H1 (cell line): ENCODE measurements at regions not wholly inside any gene's neighbourhood (a gene's known extent, or its start where the extent isn't known, plus 50 kb on each side); places are given as distances from the start of the nearest gene placed in this dataset.

ENCODE experiments used
- CTCF ChIA-PET: fragments of 300-600 bp; sonication (Branson Sonifier 250); formaldehyde crosslinking; loops from one replicate; lab custom pipeline; 2021; ENCODE audit not compliant: partially characterized antibody; lab: Charles Lee
- POLR2A ChIA-PET: fragments of 300-600 bp; sonication (Branson Sonifier 250); formaldehyde crosslinking; loops from one replicate; lab custom pipeline; 2021; ENCODE audit warnings: inconsistent platforms; ENCODE audit not compliant: partially characterized antibody; lab: Charles Lee
- DNase-seq, 2 experiments: peaks; one replicate each; pipeline versions ENCODE4 v3.0.0 to v3.0.0-alpha.2; 2010 to 2022; ENCODE audit warnings: low spot score in 2 of 2, low read depth in 1 of 2, mixed read lengths in 1 of 2
- FAIRE-seq: peaks from 2 replicates; lab custom pipeline; 2011; peaks lifted over from hg19 to GRCh38; lab: Jason Lieb, UNC
- H2AFZ ChIP-seq: 2 replicates; pipeline ENCODE4 v1.8.1; 2012; ENCODE audit warnings: low read length, inconsistent platforms
- H2AK5ac ChIP-seq: 2 replicates; pipeline ENCODE4 v1.6.1; 2013; ENCODE audit warnings: low read depth, low read length
- H2BK120ac ChIP-seq: replicated peaks from 2 replicates; pipeline ENCODE3; 2013; ENCODE audit warnings: low read depth, low read length, inconsistent platforms
- H2BK12ac ChIP-seq: 2 replicates; pipeline ENCODE4 v1.6.1; 2013; ENCODE audit warnings: low read depth, low read length
- H2BK15ac ChIP-seq: 2 replicates; pipeline ENCODE4 v1.6.1; 2013; ENCODE audit warnings: low read length
- H2BK20ac ChIP-seq: 2 replicates; pipeline ENCODE4 v1.6.1; 2013; ENCODE audit warnings: low read length
- H2BK5ac ChIP-seq: 2 replicates; pipeline ENCODE4 v1.6.1; 2013; ENCODE audit warnings: low read depth, low read length
- H3K14ac ChIP-seq: 2 replicates; pipeline ENCODE4 v1.6.1; 2013; ENCODE audit warnings: inconsistent platforms; ENCODE audit not compliant: insufficient read length
- H3K18ac ChIP-seq: 2 replicates; pipeline ENCODE4 v1.6.1; 2013; ENCODE audit warnings: low read length; ENCODE audit errors: extremely low read depth
- H3K23ac ChIP-seq: 2 replicates; pipeline ENCODE4 v1.6.1; 2013; ENCODE audit warnings: inconsistent platforms; ENCODE audit not compliant: insufficient read length
- H3K23me2 ChIP-seq: 2 replicates; pipeline ENCODE4 v1.6.1; 2013; ENCODE audit warnings: low read depth, low read length
- H3K27ac ChIP-seq: 2 replicates; pipeline ENCODE4 v1.6.1; 2011; ENCODE audit warnings: low read depth, low read length, inconsistent platforms
- H3K27me3 ChIP-seq, 4 experiments: replicated peaks in 1 of 4; 1 replicate in 1 of 4; 2 replicates in 3 of 4; pipeline versions ENCODE4 v1.6.1 to v1.8.1; 2011 to 2013; ENCODE audit warnings: low read length in 3 of 4, mild to moderate bottlenecking in 3 of 4, inconsistent platforms in 2 of 4, mixed read lengths in 2 of 4, moderate library complexity in 1 of 4; ENCODE audit not compliant: control insufficient read depth in 3 of 4, insufficient read depth in 3 of 4; ENCODE audit errors: extremely low read depth in 1 of 4
- H3K36me3 ChIP-seq, 4 experiments: 2 replicates each; pipeline versions ENCODE4 v1.6.1 to v1.8.1; 2011 to 2013; ENCODE audit warnings: mild to moderate bottlenecking in 4 of 4, low read length in 3 of 4, moderate library complexity in 2 of 4, control low read depth in 1 of 4, inconsistent platforms in 1 of 4; ENCODE audit not compliant: insufficient read depth in 4 of 4, control insufficient read depth in 2 of 4
- H3K4ac ChIP-seq: replicated peaks from 2 replicates; pipeline ENCODE3; 2013; ENCODE audit warnings: low read length, low read depth, mixed read lengths, inconsistent platforms; ENCODE audit not compliant: insufficient read length
- H3K4me1 ChIP-seq, 4 experiments: replicated peaks in 1 of 4; 1 replicate in 1 of 4; 2 replicates in 3 of 4; pipeline versions ENCODE4 v1.6.1 to v1.8.1; 2011 to 2013; ENCODE audit warnings: low read length in 3 of 4, inconsistent platforms in 2 of 4, mixed read lengths in 1 of 4; ENCODE audit not compliant: insufficient read depth in 4 of 4, control insufficient read depth in 3 of 4
- H3K4me2 ChIP-seq, 2 experiments: 2 replicates each; pipeline versions ENCODE4 v1.6.1 to v1.8.1; 2011 to 2013; ENCODE audit warnings: low read depth in 2 of 2, low read length in 2 of 2, control low read depth in 1 of 2, inconsistent platforms in 1 of 2, mild to moderate bottlenecking in 1 of 2; ENCODE audit not compliant: insufficient read depth in 1 of 2
- H3K4me3 ChIP-seq, 4 experiments: fragments of 200-600, 300-600 bp in 1 of 4; sonication (generic), shearing (Covaris generic), sonication (Bioruptor Twin) in 1 of 4; 2 replicates each; pipeline versions ENCODE4 v1.5.1 to v1.8.1; 2011 to 2016; ENCODE audit warnings: low read length in 4 of 4, low read depth in 3 of 4, control low read depth in 2 of 4, inconsistent platforms in 2 of 4, mild to moderate bottlenecking in 2 of 4, mixed read lengths in 1 of 4, moderate library complexity in 1 of 4; ENCODE audit not compliant: insufficient read depth in 2 of 4; ENCODE audit errors: extremely low read depth in 1 of 4
- H3K56ac ChIP-seq: replicated peaks from 2 replicates; pipeline ENCODE3; 2013; ENCODE audit warnings: low read depth, mild to moderate bottlenecking, mixed read lengths, low read length, inconsistent platforms; ENCODE audit not compliant: insufficient read length
- H3K79me1 ChIP-seq: 2 replicates; pipeline ENCODE4 v1.6.1; 2013; ENCODE audit warnings: low read depth, low read length, control low read depth
- H3K79me2 ChIP-seq, 2 experiments: 2 replicates each; pipeline versions ENCODE4 v1.6.1 to v1.8.1; 2012 to 2013; ENCODE audit warnings: low read length in 2 of 2, mild to moderate bottlenecking in 2 of 2, inconsistent platforms in 1 of 2; ENCODE audit not compliant: insufficient read depth in 2 of 2, control insufficient read depth in 1 of 2
- H3K9ac ChIP-seq, 4 experiments: replicated peaks in 1 of 4; 1 replicate in 1 of 4; 2 replicates in 3 of 4; pipeline versions ENCODE4 v1.6.1 to v1.8.1; 2011 to 2013; ENCODE audit warnings: low read depth in 3 of 4, low read length in 3 of 4, control low read depth in 2 of 4, mild to moderate bottlenecking in 2 of 4, moderate library complexity in 2 of 4, inconsistent platforms in 1 of 4; ENCODE audit errors: extremely low read depth in 1 of 4
- H3K9me3 ChIP-seq, 2 experiments: 2 replicates each; pipeline versions ENCODE4 v1.6.1 to v1.8.1; 2012 to 2013; ENCODE audit warnings: mild to moderate bottlenecking in 2 of 2, moderate library complexity in 2 of 2, control low read depth in 1 of 2, inconsistent platforms in 1 of 2, low read depth in 1 of 2, low read length in 1 of 2, mixed read lengths in 1 of 2; ENCODE audit not compliant: insufficient read depth in 2 of 2
- H4K20me1 ChIP-seq, 2 experiments: replicated peaks in 1 of 2; 2 replicates each; pipeline versions ENCODE3 to v1.8.1; 2011 to 2013; ENCODE audit warnings: inconsistent platforms in 2 of 2, low read length in 2 of 2, mild to moderate bottlenecking in 1 of 2; ENCODE audit not compliant: insufficient read depth in 2 of 2, control insufficient read depth in 1 of 2
- H4K5ac ChIP-seq: 2 replicates; pipeline ENCODE4 v1.6.1; 2013; ENCODE audit warnings: low read length, low read depth, mixed read lengths, inconsistent platforms; ENCODE audit not compliant: insufficient read length
- H4K8ac ChIP-seq: 2 replicates; pipeline ENCODE4 v1.8.0; 2013; ENCODE audit warnings: mild to moderate bottlenecking, moderate library complexity, low read length, inconsistent platforms; ENCODE audit not compliant: insufficient read depth; ENCODE audit errors: extremely low read depth
- H4K91ac ChIP-seq: replicated peaks from 2 replicates; pipeline ENCODE3; 2013; ENCODE audit warnings: low read length, mixed read lengths, inconsistent platforms; ENCODE audit not compliant: insufficient read length
- GTF2F1 ChIP-seq: IDR thresholded peaks from 2 replicates; pipeline ENCODE4 v1.6.1; 2012; ENCODE audit warnings: low read depth, low read length, improper control_type of control experiment, borderline replicate concordance
- KDM5A ChIP-seq: fragments of 200-600 bp; IDR thresholded peaks from 2 replicates; pipeline ENCODE4 v1.7.1; 2012; ENCODE audit warnings: mild to moderate bottlenecking, low read length, inconsistent platforms, mixed read lengths
- POU5F1 ChIP-seq: IDR thresholded peaks from 2 replicates; pipeline ENCODE4 v1.6.1; 2011; ENCODE audit warnings: low read depth, mild to moderate bottlenecking, low read length, moderate library complexity
- SP1 ChIP-seq: IDR thresholded peaks from 2 replicates; pipeline ENCODE4 v1.6.1; 2011; ENCODE audit warnings: low read depth, low read length
- SP4 ChIP-seq: IDR thresholded peaks from 2 replicates; pipeline ENCODE4 v1.6.1; 2012; ENCODE audit warnings: low read length, inconsistent platforms
- WGBS, 2 experiments: shearing (Covaris generic) in 1 of 2; methylation state at CpG; one replicate each; pipeline versions ENCODE4 v1.1.6 to v1.1.7; 2013 to 2015; ENCODE audit warnings: low lambda C conversion rate in 2 of 2, mixed read lengths in 2 of 2, inconsistent platforms in 1 of 2, low coverage in 1 of 2, missing lambda C conversion rate in 1 of 2; ENCODE audit not compliant: insufficient replicate concordance in 2 of 2, insufficient coverage in 1 of 2, insufficient read length in 1 of 2; ENCODE audit errors: extremely low coverage in 1 of 2, missing lambda C conversion rate in 1 of 2; 5-methylcytosine and 5-hydroxymethylcytosine counted together

- WGBS, 2 experiments = 93% methylated on average over 3 of the region's 3 CpGs; no CpG with 5 or more reads in 1 of the 2 experiments
- no peak overlapping the region for H3K23ac ChIP-seq
- no peak overlapping the region for H3K4ac ChIP-seq
- ChIA-PET POLR2A (no interaction called here), CTCF (interaction anchor here (1.0 kb wide), 1 partner anchor 217 kb away, joined by 3 read pairs; no protein-coding TSS in a partner anchor)
- no peak overlapping the region for H4K8ac ChIP-seq
- no peak for TF ChIP-seq SP4
- TF ChIP-seq KDM5A = no peak
- no peak for TF ChIP-seq SP1
- no peak for TF ChIP-seq GTF2F1
- no peak for TF ChIP-seq POU5F1
- no peak for FAIRE-seq
- no peaks in the 10 kb centered on the region for H3K79me2 ChIP-seq
- no peak overlapping the region for H3K4me2 ChIP-seq
- no peak overlapping the region for H2BK120ac ChIP-seq
- H3K9me3 ChIP-seq = no peaks in the 10 kb centered on the region
- no peaks in the 10 kb centered on the region for H3K79me1 ChIP-seq
- H4K20me1 ChIP-seq = no peaks in the 10 kb centered on the region
- no peak overlapping the region for H3K9ac ChIP-seq
- no peak overlapping the region for H2BK12ac ChIP-seq
- H2AK5ac ChIP-seq = no peak overlapping the region
- no peak overlapping the region for H3K27ac ChIP-seq
- no peak overlapping the region for H2BK5ac ChIP-seq
- no peak overlapping the region for H2BK20ac ChIP-seq
- no peak overlapping the region for H3K18ac ChIP-seq
- H4K5ac ChIP-seq = no peak overlapping the region
- H3K27me3 ChIP-seq = no peaks in the 10 kb centered on the region
- no peaks in the 10 kb centered on the region for H3K36me3 ChIP-seq
- H3K23me2 ChIP-seq = no peaks in the 10 kb centered on the region
- H4K91ac ChIP-seq = no peak overlapping the region
- no peak overlapping the region for H3K56ac ChIP-seq
- H3K4me1 ChIP-seq = no peaks in the 10 kb centered on the region; a peak in 1 of 7 replicates
- DNase-seq = no peak
- no peak overlapping the region for H3K14ac ChIP-seq
- H3K4me3 ChIP-seq = no peak overlapping the region
- no peak overlapping the region for H2BK15ac ChIP-seq
- H2AFZ ChIP-seq = no peak overlapping the region
These were observed 705.4 kb downstream of the METTL4 start for GRCh38 chr18:1865869-1866268.
